GM12873 (cell line): ENCODE measurements at regions not wholly inside any gene's neighbourhood (a gene's known extent, or its start where the extent isn't known, plus 50 kb on each side); places are given as distances from the start of the nearest gene placed in this dataset.
A peak's percentile ranks its signal among the peaks of the same experiment; 100 is the strongest.

Source experiments
- CTCF ChIP-seq: IDR thresholded peaks from 2 replicates; pipeline ENCODE4 v1.5.1; 2012; ENCODE audit warnings: low read depth, mild to moderate bottlenecking, moderate library complexity, low read length, control low read depth; ENCODE audit not compliant: insufficient read depth; ENCODE audit errors: missing control alignments

- TF ChIP-seq CTCF = no peak
These were observed 551.3 kb upstream of the CDH4 start for GRCh38 chr20:60700728-60701127.

GRCh38 chr20:60704147-60704546, 547.9 kb upstream of the CDH4 start:
- no peak for TF ChIP-seq CTCF

DNA sequence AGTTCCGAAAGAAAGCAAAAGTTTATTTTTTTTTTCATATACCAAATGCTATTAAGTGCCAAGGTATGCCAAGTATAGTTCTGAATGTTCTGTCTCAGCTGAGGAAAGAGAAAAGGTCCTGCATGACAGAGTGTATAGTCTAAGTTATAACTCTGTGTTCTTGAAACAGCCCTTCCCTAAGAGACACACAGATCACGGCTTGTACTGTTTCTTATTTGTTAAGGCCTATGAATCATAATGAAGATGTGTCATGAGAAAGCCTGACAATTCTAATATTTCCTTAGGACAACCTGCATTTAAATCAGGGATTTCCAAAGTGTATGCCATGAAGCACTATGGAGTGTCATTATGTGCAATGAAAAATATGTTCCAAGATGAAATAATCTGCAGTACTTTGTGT, 538.7 kb upstream of the CDH4 start:
- TF ChIP-seq CTCF = no peak

DNA sequence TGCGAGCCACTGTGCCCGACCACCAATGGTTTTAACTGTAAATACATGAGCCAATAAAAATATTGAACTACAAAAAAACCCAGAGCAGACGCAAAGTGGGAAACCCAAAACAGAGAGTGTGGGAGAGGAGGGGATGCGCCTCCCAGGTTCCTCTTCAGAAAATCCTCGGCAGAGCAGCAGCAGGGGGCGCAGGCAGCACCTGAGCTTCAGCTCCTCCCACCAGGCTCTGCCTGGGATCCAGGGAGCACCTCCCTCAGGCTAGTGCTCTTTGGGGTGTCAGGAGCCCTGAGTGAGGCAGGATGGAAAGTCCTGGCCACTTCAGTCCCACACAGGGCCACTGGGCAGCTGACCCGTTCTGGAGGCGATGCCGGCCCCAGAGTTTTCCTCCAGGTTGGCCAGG, 536.9 kb upstream of the CDH4 start:
- no peak for TF ChIP-seq CTCF

DNA sequence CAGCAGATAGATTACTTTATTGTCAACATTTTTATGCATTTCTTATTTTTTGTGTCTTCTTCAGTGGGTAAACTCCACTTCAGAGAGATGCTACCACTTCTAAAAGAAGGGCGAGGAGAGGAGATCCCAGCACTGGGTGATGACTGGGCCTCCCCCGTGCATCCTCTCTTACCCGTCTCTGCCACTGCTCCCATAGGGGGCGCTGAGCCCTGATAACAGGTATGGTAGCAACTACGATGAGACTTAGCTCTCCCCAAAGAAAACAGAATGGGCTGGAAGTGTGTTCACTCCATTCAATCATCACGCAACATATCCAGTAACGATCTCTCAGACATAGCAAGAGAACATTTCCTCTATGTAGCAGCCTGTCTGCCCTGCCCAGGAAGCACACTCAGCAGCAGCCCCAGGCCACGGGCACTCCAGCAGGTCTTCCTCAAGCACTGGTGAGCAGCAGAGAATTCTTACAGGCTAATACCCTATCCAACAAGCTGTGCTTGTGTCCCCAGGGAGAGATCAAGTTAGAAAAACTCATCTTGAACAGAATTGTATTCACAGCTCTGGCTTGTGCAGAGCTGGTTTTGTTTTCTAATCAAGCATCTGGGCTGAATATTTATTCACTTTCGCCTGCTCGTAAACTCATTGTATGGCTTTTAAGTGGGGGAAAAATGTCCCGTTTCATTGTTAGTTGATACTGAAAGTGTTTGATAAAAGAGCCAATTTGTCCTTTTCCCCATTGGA, 533.1 kb upstream of the CDH4 start:
- peak; percentile 22 for TF ChIP-seq CTCF

DNA sequence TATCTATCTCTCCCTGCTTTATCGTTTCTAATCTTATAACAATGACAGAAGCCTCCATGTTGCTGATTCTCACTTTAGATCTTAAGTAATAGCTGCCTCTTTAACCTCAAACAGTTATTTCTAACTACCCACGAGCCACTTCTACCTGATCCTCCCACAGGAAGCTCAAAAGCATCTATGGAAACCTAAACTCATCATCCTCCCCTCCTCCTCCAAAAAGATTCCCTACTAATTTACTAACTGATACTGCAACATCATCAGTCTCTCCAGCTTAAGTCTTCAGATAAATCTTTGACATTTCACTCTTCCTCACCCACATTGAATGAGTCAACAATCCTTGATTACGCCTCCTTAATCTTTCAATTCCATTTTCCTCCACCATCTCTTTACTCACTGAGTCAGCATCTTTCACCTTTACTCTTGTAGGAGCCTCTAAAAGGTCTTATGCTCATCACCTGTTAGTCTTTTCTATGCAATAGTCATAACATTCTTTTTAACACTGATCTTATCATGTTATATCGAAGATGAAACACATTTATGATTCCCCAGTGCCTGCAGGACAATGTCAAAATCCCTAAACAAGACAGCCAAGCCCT, 526.7 kb upstream of the CDH4 start:
- no peak for TF ChIP-seq CTCF

- TF ChIP-seq CTCF = no peak
These were observed 524.6 kb upstream of the CDH4 start for GRCh38 chr20:60727425-60727824.
